Naive thymus-derived CD8-positive, alpha-beta T cell (primary cell): ENCODE measurements at regions not wholly inside any gene's neighbourhood (a gene's known extent, or its start where the extent isn't known, plus 50 kb on each side); places are given as distances from the start of the nearest gene placed in this dataset.

Experiments
- ATAC-seq, 2 donors: fragments of 150-1000 bp; cut with Tn5 transposase in 1 of 2; sonication (Bioruptor Pico), chemical (Tn5 transposase) in 1 of 2; 1 replicate in 1 of 2; 2 replicates in 1 of 2; pipeline ENCODE4 v1.10.0; 2021; ENCODE audit warnings: mild to moderate bottlenecking in 2 of 2, moderate library complexity in 2 of 2
- POLR2A ChIA-PET: fragments of 350-600 bp; sonication (Branson Sonifier 250); formaldehyde crosslinking; loops from one replicate; lab custom pipeline; 2021; ENCODE audit warnings: antibody characterized with exemption; lab: Charles Lee
- DNase-seq, 10 donors: peaks; one replicate each; pipeline versions ENCODE4 v3.0.0 to v3.0.0-alpha.2; 2020 to 2022
- H3K27ac Mint-ChIP-seq, 10 donors: one replicate each; pipeline ENCODE4 v1.8.0; 2020 to 2022; ENCODE audit warnings: mild to moderate bottlenecking in 10 of 10, mixed read lengths in 10 of 10, moderate library complexity in 4 of 10, inconsistent platforms in 1 of 10
- H3K27me3 Mint-ChIP-seq, 5 donors: one replicate each; pipeline ENCODE4 v1.8.0; 2021 to 2022; ENCODE audit warnings: mixed read lengths in 5 of 5
- H3K36me3 Mint-ChIP-seq, 3 donors: one replicate each; pipeline ENCODE4 v1.8.0; 2020 to 2022; ENCODE audit warnings: mixed read lengths in 3 of 3, mild to moderate bottlenecking in 2 of 3, inconsistent platforms in 1 of 3
- H3K4me1 Mint-ChIP-seq, 4 donors: one replicate each; pipeline ENCODE4 v1.8.0; 2021 to 2022; ENCODE audit warnings: mixed read lengths in 4 of 4
- H3K4me3 Mint-ChIP-seq, 10 donors: one replicate each; pipeline ENCODE4 v1.8.0; 2020 to 2022; ENCODE audit warnings: mild to moderate bottlenecking in 10 of 10, mixed read lengths in 10 of 10, moderate library complexity in 6 of 10, inconsistent platforms in 1 of 10
- H3K9me3 Mint-ChIP-seq, 9 donors: one replicate each; pipeline ENCODE4 v1.8.0; 2020 to 2022; ENCODE audit warnings: mixed read lengths in 9 of 9, mild to moderate bottlenecking in 3 of 9, inconsistent platforms in 1 of 9, moderate library complexity in 1 of 9

- H3K36me3 Mint-ChIP-seq: no peaks in the 10 kb centered on the region
- ATAC-seq: no peak
- no peak overlapping the region for H3K27ac Mint-ChIP-seq
- H3K9me3 Mint-ChIP-seq: no peaks in the 10 kb centered on the region
- H3K27me3 Mint-ChIP-seq: peaks cover 0 to 19% (median 5%) of the 10 kb centered on the region in 5 donors
- DNase-seq: no peak
- H3K4me1 Mint-ChIP-seq: peaks cover 0 to 4% (median 0%) of the 10 kb centered on the region in 4 donors
- H3K4me3 Mint-ChIP-seq: no peak overlapping the region
- POLR2A ChIA-PET: no interaction called here
Measured at GRCh38 chr10:130725474-130725970, 586.0 kb downstream of the TCERG1L start.

- Mint-ChIP-seq H3K36me3 (no peaks in the 10 kb centered on the region), H3K9me3 (no peaks in the 10 kb centered on the region), H3K4me1 (peaks cover 0 to 4% (median 0%) of the 10 kb centered on the region in 4 donors), H3K4me3 (no peak overlapping the region), H3K27ac (no peak overlapping the region), H3K27me3 (peaks cover 0 to 16% (median 5%) of the 10 kb centered on the region in 5 donors)
- POLR2A ChIA-PET: no interaction called here
- ATAC-seq (no peak), DNase-seq (no peak)
Measured at GRCh38 chr10:130726996-130727725, 584.4 kb downstream of the TCERG1L start.

DNA sequence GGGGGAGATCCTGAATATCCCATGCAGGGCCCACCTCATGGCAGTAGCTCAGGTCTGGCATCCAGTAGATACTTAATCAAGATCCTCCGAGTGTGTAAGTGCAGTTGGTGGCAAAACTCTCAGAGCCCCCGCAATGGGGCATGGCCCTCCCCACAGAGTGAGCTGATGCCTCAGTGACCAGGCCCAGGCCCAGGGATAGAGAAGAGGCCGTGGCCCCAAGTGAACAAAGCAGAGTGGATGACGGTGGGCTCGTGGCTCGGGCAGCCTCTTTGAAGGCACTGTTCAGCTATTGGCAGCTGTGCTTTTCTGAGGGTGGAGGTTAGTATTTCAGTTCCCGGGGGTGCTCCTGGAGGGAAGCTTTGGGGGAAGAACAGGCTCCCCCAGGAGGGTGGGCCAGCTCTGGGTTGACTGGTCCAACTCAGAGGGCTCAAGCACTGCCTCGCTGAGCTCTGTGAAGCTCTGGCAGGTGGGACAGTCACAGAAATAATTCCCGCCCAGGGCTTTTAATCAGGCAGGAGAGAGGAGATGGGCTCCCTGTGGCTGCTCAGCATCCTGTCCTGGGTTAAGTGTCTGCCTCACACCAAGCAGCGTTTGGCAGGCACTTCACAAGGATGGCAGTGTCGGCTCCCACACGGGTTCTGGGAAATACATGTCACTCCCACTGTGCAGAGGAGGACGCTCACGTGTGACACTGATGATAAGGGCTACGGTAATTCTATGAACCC is 583.6 kb downstream of the TCERG1L start:
- POLR2A ChIA-PET: no interaction called here
- H3K4me3 Mint-ChIP-seq: no peak overlapping the region
- no peaks in the 10 kb centered on the region for H3K9me3 Mint-ChIP-seq
- no peak overlapping the region for H3K27ac Mint-ChIP-seq
- ATAC-seq (no peak), DNase-seq (no peak)
- H3K27me3 Mint-ChIP-seq: peaks cover 0 to 16% (median 5%) of the 10 kb centered on the region in 5 donors
- H3K4me1 Mint-ChIP-seq: peaks cover 0 to 4% (median 0%) of the 10 kb centered on the region in 4 donors
- H3K36me3 Mint-ChIP-seq: no peaks in the 10 kb centered on the region

GRCh38 chr10:130728531-130729215 is 582.8 kb downstream of the TCERG1L start:
- peaks cover 0 to 4% (median 0%) of the 10 kb centered on the region in 4 donors for H3K4me1 Mint-ChIP-seq

DNA sequence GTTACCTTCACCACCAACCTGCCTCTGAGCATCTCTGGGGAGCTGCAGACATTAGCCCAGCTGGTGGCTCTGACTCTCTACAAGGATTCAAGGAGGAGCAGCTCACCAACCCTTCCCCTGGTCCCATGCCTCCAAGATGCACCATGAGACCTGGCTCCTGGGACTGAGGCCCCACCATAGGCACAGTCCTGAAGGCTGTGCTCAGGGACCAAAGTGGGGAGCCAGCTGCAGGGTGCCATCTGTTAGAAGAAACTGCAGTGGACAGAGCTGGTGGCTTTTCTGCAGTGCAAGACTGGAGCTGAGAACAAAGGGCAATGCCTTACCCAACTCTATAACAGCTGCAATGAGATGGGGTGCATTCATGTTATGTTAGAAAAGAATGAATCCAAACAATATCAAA is 581.6 kb downstream of the TCERG1L start:
- POLR2A ChIA-PET: no interaction called here
- Mint-ChIP-seq H3K27me3 (peaks cover 0 to 18% (median 5%) of the 10 kb centered on the region in 5 donors), H3K9me3 (peaks cover 0 to 12% (median 0%) of the 10 kb centered on the region in 9 donors), H3K4me3 (no peak overlapping the region), H3K4me1 (peaks cover 0 to 4% (median 0%) of the 10 kb centered on the region in 4 donors), H3K36me3 (no peaks in the 10 kb centered on the region), H3K27ac (no peak overlapping the region)
- ATAC-seq (no peak), DNase-seq (peak in 1 of 10 donors; percentile 34)

More at GRCh38 chr10:130728531-130729215, 582.8 kb downstream of the TCERG1L start:
- Mint-ChIP-seq H3K9me3 (no peaks in the 10 kb centered on the region), H3K27ac (no peak overlapping the region), H3K27me3 (peaks cover 0 to 16% (median 5%) of the 10 kb centered on the region in 5 donors), H3K4me3 (no peak overlapping the region), H3K36me3 (no peaks in the 10 kb centered on the region)
- POLR2A ChIA-PET: no interaction called here
- ATAC-seq: no peak
- peak in 1 of 10 donors; percentile 40 for DNase-seq

DNA sequence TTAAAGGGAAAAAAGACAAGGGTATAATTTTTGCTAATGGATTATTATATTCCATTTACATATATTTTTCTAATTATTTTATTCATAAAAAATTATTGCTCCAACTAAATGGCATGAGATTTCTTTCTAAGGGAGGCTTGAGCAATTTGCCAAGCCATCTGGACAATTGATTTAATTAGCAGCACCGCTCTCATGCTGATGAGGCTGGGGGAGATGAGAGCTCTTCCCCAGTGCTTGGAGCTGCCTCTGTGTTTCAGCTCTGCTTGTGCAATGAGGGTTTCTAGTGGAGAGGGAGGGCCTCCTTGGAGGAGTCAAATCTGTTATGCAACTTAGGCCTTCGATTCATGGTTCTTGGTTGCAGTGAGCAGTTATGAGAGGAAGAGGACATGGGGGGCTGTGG is 574.3 kb downstream of the TCERG1L start:
- DNase-seq (no peak), ATAC-seq (no peak)
- POLR2A ChIA-PET: no interaction called here
- Mint-ChIP-seq H3K9me3 (peaks cover 0 to 41% (median 0%) of the 10 kb centered on the region in 9 donors), H3K4me1 (peaks cover 0 to 2% (median 0%) of the 10 kb centered on the region in 4 donors), H3K27me3 (peaks cover 0 to 15% (median 2%) of the 10 kb centered on the region in 5 donors), H3K27ac (no peak overlapping the region), H3K36me3 (no peaks in the 10 kb centered on the region), H3K4me3 (no peak overlapping the region)

DNA sequence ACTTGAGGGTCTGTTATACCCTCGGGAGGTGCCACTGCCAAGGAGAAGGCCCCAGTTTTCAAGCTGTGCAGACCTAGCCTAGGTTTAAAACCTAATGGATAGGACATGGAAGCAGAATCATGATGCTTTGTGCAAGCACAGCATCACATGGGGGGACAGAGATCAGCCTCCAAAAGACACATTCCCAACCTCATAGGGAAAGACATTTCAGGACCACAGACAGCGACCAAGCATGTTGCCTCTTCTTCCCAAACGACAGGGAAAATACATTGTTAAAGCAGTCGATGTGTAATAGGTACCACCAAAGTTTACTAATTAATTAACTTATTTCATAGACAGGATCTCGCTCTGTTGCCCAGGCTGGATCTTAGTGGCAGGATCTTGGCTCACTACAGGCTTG is 573.9 kb downstream of the TCERG1L start:
- Mint-ChIP-seq H3K27me3 (peaks cover 0 to 15% (median 2%) of the 10 kb centered on the region in 5 donors), H3K36me3 (no peaks in the 10 kb centered on the region), H3K27ac (peak overlapping the region in 1 of 10 donors; percentile 39), H3K4me1 (peaks cover 0 to 2% (median 0%) of the 10 kb centered on the region in 4 donors), H3K9me3 (peaks cover 0 to 41% (median 0%) of the 10 kb centered on the region in 9 donors), H3K4me3 (no peak overlapping the region)
- no peak for DNase-seq
- POLR2A ChIA-PET: no interaction called here
- ATAC-seq: no peak

- Mint-ChIP-seq H3K27ac (peak overlapping the region in 1 of 10 donors; percentile 54), H3K4me3 (no peak overlapping the region), H3K36me3 (no peaks in the 10 kb centered on the region), H3K4me1 (peaks cover 0 to 2% (median 0%) of the 10 kb centered on the region in 4 donors), H3K9me3 (peaks cover 0 to 36% (median 0%) of the 10 kb centered on the region in 9 donors), H3K27me3 (peaks cover 0 to 15% (median 3%) of the 10 kb centered on the region in 5 donors)
- POLR2A ChIA-PET: no interaction called here
- DNase-seq: no peak
- ATAC-seq: no peak
Measured at GRCh38 chr10:130739016-130739756, 572.3 kb downstream of the TCERG1L start.

GRCh38 chr10:130739757-130740145 is 571.8 kb downstream of the TCERG1L start:
- no peak for ATAC-seq

DNA sequence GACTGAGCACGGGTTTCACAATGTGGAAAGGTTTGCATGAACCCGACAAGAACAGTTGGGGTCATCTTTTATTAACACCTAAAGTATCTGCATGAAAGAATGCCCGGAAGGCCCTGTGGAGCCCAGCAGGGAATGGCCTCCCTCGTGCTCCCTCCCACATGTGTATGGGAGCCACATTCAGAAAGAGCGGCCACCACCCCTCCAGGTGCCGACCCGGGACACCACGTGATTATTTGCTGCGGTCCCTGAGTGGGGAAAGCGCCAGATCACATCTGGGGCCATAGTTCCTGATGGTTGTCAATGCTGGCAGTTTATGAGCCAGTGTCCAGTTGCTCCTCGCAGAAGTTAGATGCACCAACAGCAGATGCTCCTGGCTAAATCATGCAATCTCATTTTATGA is 571.4 kb downstream of the TCERG1L start:
- POLR2A ChIA-PET: no interaction called here
- ATAC-seq (no peak), DNase-seq (no peak)
- Mint-ChIP-seq H3K27ac (no peak overlapping the region), H3K36me3 (no peaks in the 10 kb centered on the region), H3K9me3 (peaks cover 0 to 26% (median 0%) of the 10 kb centered on the region in 9 donors), H3K4me1 (peaks cover 0 to 2% (median 0%) of the 10 kb centered on the region in 4 donors), H3K4me3 (no peak overlapping the region), H3K27me3 (peaks cover 0 to 17% (median 4%) of the 10 kb centered on the region in 5 donors)

More at GRCh38 chr10:130739757-130740145, 571.8 kb downstream of the TCERG1L start:
- Mint-ChIP-seq H3K27me3 (peaks cover 0 to 19% (median 4%) of the 10 kb centered on the region in 5 donors), H3K4me3 (no peak overlapping the region), H3K9me3 (peaks cover 0 to 30% (median 0%) of the 10 kb centered on the region in 9 donors), H3K36me3 (no peaks in the 10 kb centered on the region), H3K27ac (no peak overlapping the region), H3K4me1 (peaks cover 0 to 2% (median 0%) of the 10 kb centered on the region in 4 donors)
- DNase-seq: no peak
- POLR2A ChIA-PET: no interaction called here

- Mint-ChIP-seq H3K4me3 (no peak overlapping the region), H3K27ac (no peak overlapping the region), H3K27me3 (peaks cover 0 to 15% (median 3%) of the 10 kb centered on the region in 5 donors), H3K9me3 (peaks cover 0 to 16% (median 0%) of the 10 kb centered on the region in 9 donors), H3K4me1 (peaks cover 0 to 2% (median 0%) of the 10 kb centered on the region in 4 donors), H3K36me3 (no peaks in the 10 kb centered on the region)
- POLR2A ChIA-PET: no interaction called here
- DNase-seq: no peak
- no peak for ATAC-seq
Measured at GRCh38 chr10:130740915-130741750, 570.4 kb downstream of the TCERG1L start.
